Psoas muscle (tissue), 7 donors: ENCODE measurements at regions not wholly inside any gene's neighbourhood (a gene's known extent, or its start where the extent isn't known, plus 50 kb on each side); places are given as distances from the start of the nearest gene placed in this dataset.
"Not testable (repeated sequence)": the region's sequence is repeated elsewhere in the genome, so short reads cannot be mapped to it uniquely, and the experiment has no call there.

Experiments
- ATAC-seq, 4 donors: fragments of 200-7000 bp; cut with Tn5 transposase; one replicate each; pipeline ENCODE4 v1.9.1; 2020; ENCODE audit warnings: moderate library complexity in 3 of 4, mild to moderate bottlenecking in 2 of 4
- DNase-seq, 2 donors: peaks; one replicate each; pipeline ENCODE4 v3.0.0-alpha.2; 2020
- H3K27ac ChIP-seq: fragments of 200-600 bp; one replicate; pipeline ENCODE4 v1.8.0; 2022
- H3K27me3 ChIP-seq, 3 donors: fragments of 200-600 bp in 1 of 3; one replicate each; pipeline versions ENCODE4 v1.6.1 to v1.8.0; 2013 to 2022; ENCODE audit warnings: low read length in 2 of 3, mild to moderate bottlenecking in 2 of 3, moderate library complexity in 1 of 3; ENCODE audit not compliant: insufficient read depth in 3 of 3
- H3K36me3 ChIP-seq, 2 donors: fragments of 200-600 bp in 1 of 2; one replicate each; pipeline versions ENCODE4 v1.6.1 to v1.8.0; 2013 to 2022; ENCODE audit warnings: low read depth in 1 of 2, mild to moderate bottlenecking in 1 of 2, moderate library complexity in 1 of 2; ENCODE audit not compliant: insufficient read depth in 1 of 2
- H3K4me1 ChIP-seq: fragments of 200-600 bp; one replicate; pipeline ENCODE4 v1.8.0; 2022
- H3K4me3 ChIP-seq: fragments of 200-600 bp; one replicate; pipeline ENCODE4 v1.8.0; 2022; ENCODE audit warnings: mild to moderate bottlenecking
- H3K9me3 ChIP-seq: fragments of 200-600 bp; one replicate; pipeline ENCODE4 v1.8.0; 2022
- WGBS, 3 donors: extraction: QIAGEN DNeasy Blood & Tissue Kit; methylation state at CpG; one replicate each; pipeline versions ENCODE4 v1.1.6 to v1.1.7; 2013; 5-methylcytosine and 5-hydroxymethylcytosine counted together
- intact Hi-C, 2 donors: fragments of 100-400 bp; cut with DNase I; formaldehyde crosslinking; loops; one replicate each; pipeline versions ENCODE4 v1.11.0 to v1.14.2; 2022
- TF ChIP-seq, protein P1 (sequence below): fragments of 200-600 bp; IDR thresholded peaks from one replicate; pipeline ENCODE4 v1.8.0; 2022; ENCODE audit warnings: antibody characterized with exemption
- donor health status: healthy with polysubstance abuse.
- donor health status: DM: no; HTN: no; CAD: no; lungs with moderate emphysema.
- donor health status: Bipolar disorder and iron deficiency.
- donor health status: healthy.
- donor health status: DM: yes; HTN: yes; CAD: no.
- donor health status: DM: no; HTN: no; CAD: no.
- donor health status: DM: yes; HTN: yes; CAD: no.

DNA sequence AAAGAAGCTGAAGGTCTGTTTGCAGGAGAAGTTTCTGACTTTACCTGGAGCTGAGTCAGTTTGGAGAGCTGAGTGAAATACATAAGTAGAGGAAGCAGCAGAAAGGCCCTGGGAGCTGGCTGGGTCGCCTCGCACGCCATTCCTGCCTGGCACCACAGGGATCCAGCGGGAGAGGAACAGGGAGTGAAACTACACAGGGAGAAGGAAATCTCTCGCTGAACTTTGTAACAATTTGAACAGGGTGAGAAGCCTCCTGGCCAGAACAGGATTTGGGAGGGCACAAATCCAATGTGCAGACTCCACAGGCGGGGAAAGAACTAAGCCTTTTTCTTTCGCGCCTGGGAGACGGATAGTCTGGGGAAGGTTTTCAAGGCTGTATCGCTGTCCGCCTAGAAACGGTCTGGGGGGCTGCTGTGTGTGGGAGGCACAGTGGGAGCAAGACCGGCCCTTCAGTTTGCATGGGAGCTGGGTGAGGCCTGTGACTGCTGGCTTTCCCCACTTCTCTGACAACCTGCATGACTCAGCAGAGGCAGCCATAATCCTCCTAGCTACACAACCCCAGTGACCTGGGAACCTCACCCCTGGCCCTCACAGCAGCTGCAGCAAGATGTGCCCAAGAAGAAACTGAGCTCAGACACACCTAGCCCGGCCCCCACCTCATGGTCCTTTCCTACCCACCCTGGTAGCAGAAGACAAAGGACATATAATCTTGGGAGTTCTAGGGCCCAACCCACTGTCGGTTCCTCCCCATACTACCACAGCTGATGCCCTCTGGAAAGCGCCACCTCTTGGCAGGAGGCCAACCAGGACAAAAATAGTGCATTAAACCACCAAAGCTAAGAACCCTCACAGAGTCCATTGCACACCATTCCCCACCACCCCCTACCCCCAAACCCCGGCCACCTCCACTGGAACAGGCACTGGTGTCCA, 778.6 kb downstream of the KCNJ2 start:
- 90 to 94% (median 90%) methylated on average over 15 to 17 of the region's 17 CpGs for WGBS, 3 donors

DNA sequence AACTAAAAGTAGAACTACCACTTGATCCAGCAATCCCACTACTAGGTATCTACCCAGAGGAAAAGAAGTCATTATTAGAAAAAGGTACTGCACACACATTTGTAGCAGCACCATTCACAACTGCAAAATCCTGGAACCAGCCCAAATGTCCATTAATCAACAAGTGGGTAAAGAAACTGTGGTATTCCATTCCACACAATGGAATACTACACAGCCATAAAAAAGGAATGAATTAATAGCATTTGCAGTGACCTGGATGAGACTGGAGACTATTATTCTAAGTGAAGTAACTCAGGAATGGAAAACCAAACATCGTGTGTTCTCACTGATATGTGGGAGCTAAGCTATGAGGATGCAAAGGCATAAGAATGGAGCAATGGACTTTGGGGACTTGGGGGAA, 783.8 kb downstream of the KCNJ2 start:
- intact Hi-C loops, result not testable (repeated sequence)
- 88 to 100% (median 97%) methylated on average over 1 of the region's 1 CpG for WGBS, 3 donors

More for the DNA sequence above, 778.6 kb downstream of the KCNJ2 start:
- no peak overlapping the region for H3K27ac ChIP-seq
- H3K9me3 ChIP-seq, result no peaks in the 10 kb centered on the region
- H3K36me3 ChIP-seq, result no peaks in the 10 kb centered on the region
- H3K27me3 ChIP-seq, result no peaks in the 10 kb centered on the region
- DNase-seq (no peak), ATAC-seq (no peak)
- no peak overlapping the region for H3K4me3 ChIP-seq
- intact Hi-C loops, result no loop called here
- H3K4me1 ChIP-seq, result no peaks in the 10 kb centered on the region
- TF ChIP-seq, protein P1, sequence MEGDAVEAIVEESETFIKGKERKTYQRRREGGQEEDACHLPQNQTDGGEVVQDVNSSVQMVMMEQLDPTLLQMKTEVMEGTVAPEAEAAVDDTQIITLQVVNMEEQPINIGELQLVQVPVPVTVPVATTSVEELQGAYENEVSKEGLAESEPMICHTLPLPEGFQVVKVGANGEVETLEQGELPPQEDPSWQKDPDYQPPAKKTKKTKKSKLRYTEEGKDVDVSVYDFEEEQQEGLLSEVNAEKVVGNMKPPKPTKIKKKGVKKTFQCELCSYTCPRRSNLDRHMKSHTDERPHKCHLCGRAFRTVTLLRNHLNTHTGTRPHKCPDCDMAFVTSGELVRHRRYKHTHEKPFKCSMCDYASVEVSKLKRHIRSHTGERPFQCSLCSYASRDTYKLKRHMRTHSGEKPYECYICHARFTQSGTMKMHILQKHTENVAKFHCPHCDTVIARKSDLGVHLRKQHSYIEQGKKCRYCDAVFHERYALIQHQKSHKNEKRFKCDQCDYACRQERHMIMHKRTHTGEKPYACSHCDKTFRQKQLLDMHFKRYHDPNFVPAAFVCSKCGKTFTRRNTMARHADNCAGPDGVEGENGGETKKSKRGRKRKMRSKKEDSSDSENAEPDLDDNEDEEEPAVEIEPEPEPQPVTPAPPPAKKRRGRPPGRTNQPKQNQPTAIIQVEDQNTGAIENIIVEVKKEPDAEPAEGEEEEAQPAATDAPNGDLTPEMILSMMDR, result no peak

DNA sequence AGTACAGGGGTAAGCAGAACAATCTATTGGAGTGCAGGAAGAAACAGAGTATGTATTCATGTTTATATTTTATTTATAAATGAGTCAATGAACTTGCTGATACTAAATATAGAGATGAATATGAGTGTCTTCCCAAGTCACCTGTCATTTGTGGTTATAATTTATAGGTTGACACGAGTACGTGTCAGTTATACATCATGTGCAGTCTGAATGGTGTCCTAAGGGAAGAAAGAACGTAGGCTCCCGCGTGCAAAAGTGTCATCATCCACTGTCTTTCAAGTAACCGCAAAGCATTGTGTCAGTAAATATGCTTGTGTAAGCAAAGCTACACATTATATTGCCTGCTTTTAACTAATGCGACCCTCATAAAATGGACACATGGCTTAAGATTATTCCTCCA, 786.1 kb downstream of the KCNJ2 start:
- TF ChIP-seq, protein P1, result no peak
- intact Hi-C loops, result no loop called here
- WGBS, 3 donors, result 75 to 80% (median 78%) methylated on average over 7 of the region's 7 CpGs

More for the DNA sequence above, 783.8 kb downstream of the KCNJ2 start:
- not testable (repeated sequence) for H3K4me1 ChIP-seq, H3K27me3 ChIP-seq, H3K36me3 ChIP-seq, H3K9me3 ChIP-seq, H3K27ac ChIP-seq, ATAC-seq, DNase-seq, H3K4me3 ChIP-seq

DNA sequence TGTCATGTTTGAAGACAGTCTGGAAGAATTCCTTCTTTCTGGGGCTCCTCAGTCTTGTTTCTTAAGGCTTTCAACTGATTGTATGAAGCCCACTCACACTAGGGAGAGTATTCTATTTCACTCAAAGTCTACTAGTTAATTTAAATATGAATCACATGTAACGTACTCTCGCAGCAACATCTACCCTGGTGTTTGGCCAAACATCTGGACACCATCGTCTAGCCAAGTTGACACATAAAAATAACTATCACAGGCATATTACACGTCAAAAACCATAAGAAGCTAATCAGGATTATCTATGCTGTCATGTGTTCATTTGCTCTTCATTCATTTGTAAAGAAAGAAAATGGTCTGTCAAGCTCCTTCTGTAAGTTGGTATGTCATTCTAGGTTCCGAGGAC, 787.4 kb downstream of the KCNJ2 start:
- Histone ChIP-seq H3K27me3 (peaks cover 0 to 3% (median 0%) of the 10 kb centered on the region in 3 donors), H3K4me1 (no peaks in the 10 kb centered on the region), H3K27ac (no peak overlapping the region), H3K36me3 (no peaks in the 10 kb centered on the region), H3K4me3 (no peak overlapping the region), H3K9me3 (no peaks in the 10 kb centered on the region)
- WGBS, 3 donors, result 30 to 36% (median 34%) methylated on average over 5 of the region's 5 CpGs
- no peak for DNase-seq
- intact Hi-C loops, result no loop called here
- TF ChIP-seq, protein P1, result no peak
- no peak for ATAC-seq

More for the DNA sequence above, 786.1 kb downstream of the KCNJ2 start:
- H3K27me3 ChIP-seq, result peaks cover 0 to 3% (median 0%) of the 10 kb centered on the region in 3 donors
- no peaks in the 10 kb centered on the region for H3K36me3 ChIP-seq
- ATAC-seq (no peak), DNase-seq (no peak)
- H3K27ac ChIP-seq, result no peak overlapping the region
- no peak overlapping the region for H3K4me3 ChIP-seq
- H3K4me1 ChIP-seq, result no peaks in the 10 kb centered on the region
- no peaks in the 10 kb centered on the region for H3K9me3 ChIP-seq

DNA sequence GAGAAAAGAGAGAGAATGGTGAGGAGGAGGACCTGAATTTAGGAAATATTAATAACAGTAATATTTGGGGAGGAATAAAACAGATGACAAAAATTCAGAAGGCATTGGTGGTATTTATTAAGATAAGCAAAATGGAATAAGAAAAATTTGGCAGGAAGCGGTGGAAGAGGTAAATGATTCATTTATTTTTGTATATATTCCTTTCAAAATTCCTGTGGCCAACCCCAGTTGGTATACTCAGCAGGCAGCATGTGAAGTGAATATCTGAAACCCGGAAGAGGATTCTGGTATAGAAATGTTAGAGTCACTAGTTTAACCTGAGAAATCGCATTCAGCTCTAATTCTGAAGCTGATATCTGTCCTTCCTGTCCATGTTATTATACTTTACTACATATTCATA, 792.0 kb downstream of the KCNJ2 start:
- WGBS, 3 donors, result 84 to 95% (median 92%) methylated on average over 3 of the region's 3 CpGs
- Histone ChIP-seq H3K27me3 (peaks cover 0 to 3% (median 0%) of the 10 kb centered on the region in 3 donors), H3K36me3 (no peaks in the 10 kb centered on the region)

More for the DNA sequence above, 792.0 kb downstream of the KCNJ2 start:
- Histone ChIP-seq H3K4me1 (no peaks in the 10 kb centered on the region), H3K9me3 (no peaks in the 10 kb centered on the region), H3K4me3 (no peak overlapping the region), H3K27ac (no peak overlapping the region)
- intact Hi-C loops, result no loop called here
- no peak for DNase-seq
- ATAC-seq, result no peak
- TF ChIP-seq, protein P1, result no peak
